ENCODE measurements at regions not wholly inside any gene's neighbourhood (a gene's known extent, or its start where the extent isn't known, plus 50 kb on each side); places are given as distances from the start of the nearest gene placed in this dataset.

- Mint-ChIP-seq H3K27me3 (ENCODE audit: low read depth, unreplicated experiment) (peaks cover 59% of the 10 kb centered on the region), H3K4me1 (ENCODE audit: low read depth, unreplicated experiment) (no peaks in the 10 kb centered on the region), H3K9me3 (ENCODE audit: unreplicated experiment) (peaks cover 7% of the 10 kb centered on the region), H3K36me3 (ENCODE audit: low read depth, unreplicated experiment) (no peaks in the 10 kb centered on the region), H3K27ac (ENCODE audit: unreplicated experiment) (no peak overlapping the region), H3K4me3 (ENCODE audit: unreplicated experiment) (no peak overlapping the region)
- TF ChIP-seq EZH2 (IDR thresholded peaks at IDR 0.05; ENCODE audit: insufficient read depth, low read length) (no peak), CTCF (IDR thresholded peaks at IDR 0.05; ENCODE audit: insufficient read depth, low read depth, low read length) (no peak)
- no peaks in the 10 kb centered on the region for H3K4me1 ChIP-seq (ENCODE audit: insufficient read depth, low read length)
- H3K4me3 ChIP-seq (ENCODE audit: insufficient read depth, low read depth, low read length) = no peak overlapping the region
- H2AFZ ChIP-seq (ENCODE audit: low read depth, low read length) = no peak overlapping the region
- FAIRE-seq = no peak
- H3K27me3 ChIP-seq (ENCODE audit: insufficient read depth, low read length) = peaks cover 2% of the 10 kb centered on the region
- H3K9me3 ChIP-seq (ENCODE audit: insufficient read depth, low read depth, low read length) = peaks cover 4% of the 10 kb centered on the region
- DNase-seq (ENCODE audit: low read depth) = no peak
- no peak overlapping the region for H3K27ac ChIP-seq (ENCODE audit: low read depth, low read length)
- H3K9ac ChIP-seq (ENCODE audit: low read length) = no peak overlapping the region
- no peaks in the 10 kb centered on the region for H3K36me3 ChIP-seq (ENCODE audit: insufficient read depth, low read length)
- no peak overlapping the region for H3K4me2 ChIP-seq (ENCODE audit: low read length)
- H4K20me1 ChIP-seq (ENCODE audit: insufficient read depth, low read length) = no peaks in the 10 kb centered on the region
- no peaks in the 10 kb centered on the region for H3K79me2 ChIP-seq (ENCODE audit: insufficient read depth, low read length)
Measured at GRCh38 chr4:8921465-8921864, 49.8 kb upstream of the HMX1 start.

Data from astrocyte (in vitro differentiated cells and primary cell).